AG09319 (cell line): ENCODE measurements at regions not wholly inside any gene's neighbourhood (a gene's known extent, or its start where the extent isn't known, plus 50 kb on each side); places are given as distances from the start of the nearest gene placed in this dataset.

Experiments
- DNase-seq: peaks from one replicate; pipeline ENCODE4 v3.0.0-alpha.2; 2010; ENCODE audit warnings: low read depth; ENCODE audit errors: extremely low read depth
- CTCF ChIP-seq: IDR thresholded peaks from 2 replicates; pipeline ENCODE4 v1.5.1; 2011; ENCODE audit warnings: low read depth, mild to moderate bottlenecking, inconsistent platforms, low read length, moderate library complexity

GRCh38 chr16:65283181-65283651, 161.4 kb upstream of the CDH11 start:
- DNase-seq = no peak

GRCh38 chr16:65281586-65281985, 159.7 kb upstream of the CDH11 start:
- no peak for DNase-seq
- TF ChIP-seq CTCF = no peak

More at GRCh38 chr16:65283181-65283651, 161.4 kb upstream of the CDH11 start:
- no peak for TF ChIP-seq CTCF

- no peak for TF ChIP-seq CTCF
- no peak for DNase-seq
Observed at GRCh38 chr16:65280845-65281512, 159.1 kb upstream of the CDH11 start.

- DNase-seq = no peak
- TF ChIP-seq CTCF = no peak
Observed at GRCh38 chr16:65279576-65279975, 157.7 kb upstream of the CDH11 start.

- DNase-seq = no peak
- TF ChIP-seq CTCF = no peak
Observed at GRCh38 chr16:65278874-65279273, 157.0 kb upstream of the CDH11 start.

GRCh38 chr16:65274566-65274965, 152.7 kb upstream of the CDH11 start:
- no peak for TF ChIP-seq CTCF
- no peak for DNase-seq

- no peak for DNase-seq
- TF ChIP-seq CTCF = no peak
Observed at GRCh38 chr16:65272699-65273414, 151.0 kb upstream of the CDH11 start.
